ENCODE measurements at regions not wholly inside any gene's neighbourhood (a gene's known extent, or its start where the extent isn't known, plus 50 kb on each side); places are given as distances from the start of the nearest gene placed in this dataset.

DNA sequence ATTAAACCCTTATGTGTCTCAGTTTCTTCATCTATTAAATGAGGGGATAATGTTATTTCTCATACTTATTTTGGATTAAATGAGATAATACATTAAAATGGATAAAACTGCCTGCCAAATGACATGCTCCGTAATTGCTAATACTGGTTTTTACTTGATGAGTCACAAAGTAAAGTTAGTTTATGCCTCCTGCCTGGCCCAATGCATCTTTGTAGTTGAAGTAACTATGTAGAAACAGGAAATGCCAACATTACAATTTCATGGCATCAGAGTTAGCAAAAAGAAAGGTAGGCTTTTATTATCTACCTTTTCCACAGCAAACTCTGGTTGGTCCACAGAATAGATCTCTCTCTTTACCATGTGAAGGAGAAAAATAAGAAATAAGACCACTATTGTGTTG, 214.5 kb downstream of the TBX15 start:
- TF ChIP-seq CTCF (CRISPR knock-in tag; IDR thresholded peaks at IDR 0.05) (no peak), ZNF431 (CRISPR knock-in tag; IDR thresholded peaks at IDR 0.05; ENCODE audit: borderline replicate concordance, low read depth) (no peak), JUND (CRISPR knock-in tag; IDR thresholded peaks at IDR 0.05) (no peak), NBN (conservative IDR thresholded peaks at IDR 0.05) (no peak), EZH2 (conservative IDR thresholded peaks at IDR 0.05; ENCODE audit: low read depth, low read length) (no peak), ZNF558 (CRISPR knock-in tag; IDR thresholded peaks at IDR 0.05; ENCODE audit: borderline replicate concordance) (no peak), ZNF530 (CRISPR knock-in tag; IDR thresholded peaks at IDR 0.05; ENCODE audit: low read depth) (no peak), MYNN (CRISPR knock-in tag; IDR thresholded peaks at IDR 0.05; ENCODE audit: low read depth) (no peak), ZNF460 (CRISPR knock-in tag; IDR thresholded peaks at IDR 0.05; ENCODE audit: borderline replicate concordance) (no peak), ASH2L (IDR thresholded peaks at IDR 0.05; ENCODE audit: insufficient read length, low read depth, low read length) (no peak)
- TF ChIP-seq, protein P1, sequence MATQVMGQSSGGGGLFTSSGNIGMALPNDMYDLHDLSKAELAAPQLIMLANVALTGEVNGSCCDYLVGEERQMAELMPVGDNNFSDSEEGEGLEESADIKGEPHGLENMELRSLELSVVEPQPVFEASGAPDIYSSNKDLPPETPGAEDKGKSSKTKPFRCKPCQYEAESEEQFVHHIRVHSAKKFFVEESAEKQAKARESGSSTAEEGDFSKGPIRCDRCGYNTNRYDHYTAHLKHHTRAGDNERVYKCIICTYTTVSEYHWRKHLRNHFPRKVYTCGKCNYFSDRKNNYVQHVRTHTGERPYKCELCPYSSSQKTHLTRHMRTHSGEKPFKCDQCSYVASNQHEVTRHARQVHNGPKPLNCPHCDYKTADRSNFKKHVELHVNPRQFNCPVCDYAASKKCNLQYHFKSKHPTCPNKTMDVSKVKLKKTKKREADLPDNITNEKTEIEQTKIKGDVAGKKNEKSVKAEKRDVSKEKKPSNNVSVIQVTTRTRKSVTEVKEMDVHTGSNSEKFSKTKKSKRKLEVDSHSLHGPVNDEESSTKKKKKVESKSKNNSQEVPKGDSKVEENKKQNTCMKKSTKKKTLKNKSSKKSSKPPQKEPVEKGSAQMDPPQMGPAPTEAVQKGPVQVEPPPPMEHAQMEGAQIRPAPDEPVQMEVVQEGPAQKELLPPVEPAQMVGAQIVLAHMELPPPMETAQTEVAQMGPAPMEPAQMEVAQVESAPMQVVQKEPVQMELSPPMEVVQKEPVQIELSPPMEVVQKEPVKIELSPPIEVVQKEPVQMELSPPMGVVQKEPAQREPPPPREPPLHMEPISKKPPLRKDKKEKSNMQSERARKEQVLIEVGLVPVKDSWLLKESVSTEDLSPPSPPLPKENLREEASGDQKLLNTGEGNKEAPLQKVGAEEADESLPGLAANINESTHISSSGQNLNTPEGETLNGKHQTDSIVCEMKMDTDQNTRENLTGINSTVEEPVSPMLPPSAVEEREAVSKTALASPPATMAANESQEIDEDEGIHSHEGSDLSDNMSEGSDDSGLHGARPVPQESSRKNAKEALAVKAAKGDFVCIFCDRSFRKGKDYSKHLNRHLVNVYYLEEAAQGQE (IDR thresholded peaks at IDR 0.05; ENCODE audit: borderline replicate concordance in 1 of 2, low read depth in 1 of 2, low read length in 2 of 2): no peak
- TF ChIP-seq, protein P2, sequence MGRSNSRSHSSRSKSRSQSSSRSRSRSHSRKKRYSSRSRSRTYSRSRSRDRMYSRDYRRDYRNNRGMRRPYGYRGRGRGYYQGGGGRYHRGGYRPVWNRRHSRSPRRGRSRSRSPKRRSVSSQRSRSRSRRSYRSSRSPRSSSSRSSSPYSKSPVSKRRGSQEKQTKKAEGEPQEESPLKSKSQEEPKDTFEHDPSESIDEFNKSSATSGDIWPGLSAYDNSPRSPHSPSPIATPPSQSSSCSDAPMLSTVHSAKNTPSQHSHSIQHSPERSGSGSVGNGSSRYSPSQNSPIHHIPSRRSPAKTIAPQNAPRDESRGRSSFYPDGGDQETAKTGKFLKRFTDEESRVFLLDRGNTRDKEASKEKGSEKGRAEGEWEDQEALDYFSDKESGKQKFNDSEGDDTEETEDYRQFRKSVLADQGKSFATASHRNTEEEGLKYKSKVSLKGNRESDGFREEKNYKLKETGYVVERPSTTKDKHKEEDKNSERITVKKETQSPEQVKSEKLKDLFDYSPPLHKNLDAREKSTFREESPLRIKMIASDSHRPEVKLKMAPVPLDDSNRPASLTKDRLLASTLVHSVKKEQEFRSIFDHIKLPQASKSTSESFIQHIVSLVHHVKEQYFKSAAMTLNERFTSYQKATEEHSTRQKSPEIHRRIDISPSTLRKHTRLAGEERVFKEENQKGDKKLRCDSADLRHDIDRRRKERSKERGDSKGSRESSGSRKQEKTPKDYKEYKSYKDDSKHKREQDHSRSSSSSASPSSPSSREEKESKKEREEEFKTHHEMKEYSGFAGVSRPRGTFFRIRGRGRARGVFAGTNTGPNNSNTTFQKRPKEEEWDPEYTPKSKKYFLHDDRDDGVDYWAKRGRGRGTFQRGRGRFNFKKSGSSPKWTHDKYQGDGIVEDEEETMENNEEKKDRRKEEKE (IDR thresholded peaks at IDR 0.05): no peak
- TF ChIP-seq, protein P3, sequence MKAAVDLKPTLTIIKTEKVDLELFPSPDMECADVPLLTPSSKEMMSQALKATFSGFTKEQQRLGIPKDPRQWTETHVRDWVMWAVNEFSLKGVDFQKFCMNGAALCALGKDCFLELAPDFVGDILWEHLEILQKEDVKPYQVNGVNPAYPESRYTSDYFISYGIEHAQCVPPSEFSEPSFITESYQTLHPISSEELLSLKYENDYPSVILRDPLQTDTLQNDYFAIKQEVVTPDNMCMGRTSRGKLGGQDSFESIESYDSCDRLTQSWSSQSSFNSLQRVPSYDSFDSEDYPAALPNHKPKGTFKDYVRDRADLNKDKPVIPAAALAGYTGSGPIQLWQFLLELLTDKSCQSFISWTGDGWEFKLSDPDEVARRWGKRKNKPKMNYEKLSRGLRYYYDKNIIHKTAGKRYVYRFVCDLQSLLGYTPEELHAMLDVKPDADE (CRISPR knock-in tag; IDR thresholded peaks at IDR 0.05): no peak
